CD1c-positive myeloid dendritic cell (primary cell): ENCODE measurements at regions not wholly inside any gene's neighbourhood (a gene's known extent, or its start where the extent isn't known, plus 50 kb on each side); places are given as distances from the start of the nearest gene placed in this dataset.

Source experiments
- DNase-seq: peaks from one replicate; pipeline ENCODE4 v3.0.0-alpha.2; 2016; ENCODE audit errors: extremely low spot score

- no peak for DNase-seq
Measured at GRCh38 chr2:158049129-158049855, 52.4 kb upstream of the UPP2 start.

GRCh38 chr2:158048327-158048726 is 53.3 kb upstream of the UPP2 start:
- no peak for DNase-seq

GRCh38 chr2:158047156-158047611 is 54.5 kb upstream of the UPP2 start:
- no peak for DNase-seq

GRCh38 chr2:158046121-158046880 is 55.4 kb upstream of the UPP2 start:
- DNase-seq, result peak; percentile 3

- no peak for DNase-seq
Measured at GRCh38 chr2:158045362-158045761, 56.3 kb upstream of the UPP2 start.

- DNase-seq, result no peak
Measured at GRCh38 chr2:158043181-158043948, 58.3 kb upstream of the UPP2 start.

- DNase-seq, result no peak
Measured at GRCh38 chr2:158042666-158043065, 59.0 kb upstream of the UPP2 start.

GRCh38 chr2:158042245-158042644 is 59.4 kb upstream of the UPP2 start:
- no peak for DNase-seq

- DNase-seq, result no peak
Measured at GRCh38 chr2:158041400-158041799, 60.3 kb upstream of the UPP2 start.

- no peak for DNase-seq
Measured at GRCh38 chr2:158038901-158039300, 62.8 kb upstream of the UPP2 start.

- DNase-seq, result peak; percentile 69
Measured at GRCh38 chr2:158034198-158034866, 67.3 kb upstream of the UPP2 start.

GRCh38 chr2:158031371-158031770 is 70.3 kb upstream of the UPP2 start:
- DNase-seq, result no peak

GRCh38 chr2:158025255-158025996 is 76.2 kb upstream of the UPP2 start:
- no peak for DNase-seq

- peak; percentile 68 for DNase-seq
Measured at GRCh38 chr2:158024288-158024898, 77.3 kb upstream of the UPP2 start.

GRCh38 chr2:158022888-158023287 is 78.8 kb upstream of the UPP2 start:
- DNase-seq, result no peak

- no peak for DNase-seq
Measured at GRCh38 chr2:158021226-158021625, 80.5 kb upstream of the UPP2 start.

- DNase-seq, result no peak
Measured at GRCh38 chr2:158015428-158016076, 86.1 kb upstream of the UPP2 start.

- DNase-seq, result no peak
Measured at GRCh38 chr2:158013891-158014290, 87.8 kb upstream of the UPP2 start.

GRCh38 chr2:158011055-158011771 is 90.5 kb upstream of the UPP2 start:
- no peak for DNase-seq

GRCh38 chr2:158009399-158009798 is 92.3 kb upstream of the UPP2 start:
- peak; percentile 31 for DNase-seq
